ENCODE measurements at regions not wholly inside any gene's neighbourhood (a gene's known extent, or its start where the extent isn't known, plus 50 kb on each side); places are given as distances from the start of the nearest gene placed in this dataset.

DNA sequence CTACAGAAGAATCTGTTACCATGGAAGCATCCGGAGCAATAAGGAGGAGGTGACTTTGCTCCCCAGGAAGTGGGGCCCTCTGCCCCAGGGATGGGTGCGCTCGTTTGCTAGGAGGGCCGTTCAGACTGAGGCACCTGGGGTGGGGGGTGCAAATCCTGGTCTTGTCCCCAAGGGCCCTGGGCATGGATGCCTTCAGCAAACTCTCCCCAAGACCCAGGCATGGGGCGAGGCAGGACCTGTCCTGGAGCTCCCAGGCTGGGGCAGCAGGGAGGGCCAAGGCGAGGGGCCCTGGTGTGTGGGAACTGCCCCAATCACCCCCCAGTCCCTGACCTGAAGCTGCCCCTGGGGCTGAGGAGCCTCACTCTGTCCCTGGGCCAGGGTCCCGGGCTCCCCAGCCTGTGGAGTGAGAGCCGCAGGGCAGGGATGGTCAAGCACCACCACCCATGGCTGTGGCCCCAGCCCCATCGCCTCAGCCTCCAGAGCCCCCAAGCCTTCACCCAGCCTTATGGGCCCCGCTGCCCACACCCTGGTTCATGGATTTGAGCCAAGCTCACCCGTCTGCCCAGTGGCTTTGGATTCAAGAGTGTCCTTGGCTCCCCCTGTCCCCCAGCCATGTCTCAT, 240.6 kb upstream of the SGCG start:
- TF ChIP-seq, protein P1, sequence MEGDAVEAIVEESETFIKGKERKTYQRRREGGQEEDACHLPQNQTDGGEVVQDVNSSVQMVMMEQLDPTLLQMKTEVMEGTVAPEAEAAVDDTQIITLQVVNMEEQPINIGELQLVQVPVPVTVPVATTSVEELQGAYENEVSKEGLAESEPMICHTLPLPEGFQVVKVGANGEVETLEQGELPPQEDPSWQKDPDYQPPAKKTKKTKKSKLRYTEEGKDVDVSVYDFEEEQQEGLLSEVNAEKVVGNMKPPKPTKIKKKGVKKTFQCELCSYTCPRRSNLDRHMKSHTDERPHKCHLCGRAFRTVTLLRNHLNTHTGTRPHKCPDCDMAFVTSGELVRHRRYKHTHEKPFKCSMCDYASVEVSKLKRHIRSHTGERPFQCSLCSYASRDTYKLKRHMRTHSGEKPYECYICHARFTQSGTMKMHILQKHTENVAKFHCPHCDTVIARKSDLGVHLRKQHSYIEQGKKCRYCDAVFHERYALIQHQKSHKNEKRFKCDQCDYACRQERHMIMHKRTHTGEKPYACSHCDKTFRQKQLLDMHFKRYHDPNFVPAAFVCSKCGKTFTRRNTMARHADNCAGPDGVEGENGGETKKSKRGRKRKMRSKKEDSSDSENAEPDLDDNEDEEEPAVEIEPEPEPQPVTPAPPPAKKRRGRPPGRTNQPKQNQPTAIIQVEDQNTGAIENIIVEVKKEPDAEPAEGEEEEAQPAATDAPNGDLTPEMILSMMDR (conservative IDR thresholded peaks at IDR 0.05): no peak
- TF ChIP-seq EZH2 (IDR thresholded peaks at IDR 0.05; ENCODE audit: low read depth): no peak
